ENCODE measurements at regions not wholly inside any gene's neighbourhood (a gene's known extent, or its start where the extent isn't known, plus 50 kb on each side); places are given as distances from the start of the nearest gene placed in this dataset.
"Not testable (repeated sequence)": the region's sequence is repeated elsewhere in the genome, so short reads cannot be mapped to it uniquely, and the experiment has no call there.

DNA sequence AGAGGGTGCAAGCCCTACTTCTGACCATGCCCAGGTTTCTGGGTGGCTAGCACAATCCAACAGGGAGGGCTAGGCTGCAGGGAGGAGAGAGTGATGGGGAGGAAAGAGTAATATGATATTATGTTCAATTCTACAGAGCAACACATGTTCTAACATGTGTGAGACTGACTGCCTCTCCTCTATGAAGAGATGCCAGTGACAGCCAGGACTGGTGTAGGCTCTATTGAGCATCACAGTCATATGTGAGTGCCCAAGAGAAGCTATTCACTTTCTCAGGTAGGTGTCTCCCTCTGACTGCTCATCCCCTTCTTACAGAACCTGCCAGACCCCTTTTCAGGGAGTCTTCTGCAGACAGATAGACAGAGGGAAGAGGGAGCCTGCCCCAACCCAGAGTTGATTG lies 446.1 kb downstream of the SIPA1L2 start:
- DNase-seq, result no peak

DNA sequence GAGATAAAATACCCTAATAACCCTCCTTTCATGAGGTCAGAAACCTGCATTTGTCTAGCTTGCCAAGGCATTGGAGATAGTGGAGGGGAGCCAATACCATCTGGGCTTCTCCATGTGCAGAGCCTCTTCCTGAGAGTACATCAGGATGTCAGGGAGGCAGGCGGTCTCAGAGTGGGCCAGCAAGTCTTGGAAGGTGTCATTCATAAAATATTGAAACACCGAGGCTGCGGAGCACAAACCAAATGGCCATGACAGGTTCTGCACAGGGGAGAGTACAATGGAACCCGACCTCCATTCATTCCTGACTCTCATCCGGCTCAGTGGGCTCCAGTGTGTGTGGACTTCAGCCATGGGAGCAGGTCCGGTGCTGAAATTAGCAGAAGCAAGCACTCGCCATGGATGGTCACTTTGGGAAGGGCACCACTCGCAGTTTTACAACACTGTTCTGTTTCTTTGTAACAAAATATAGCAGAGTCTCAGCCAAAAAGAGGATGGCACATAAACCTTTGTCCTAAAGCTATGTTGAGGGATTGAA lies 446.6 kb downstream of the SIPA1L2 start:
- DNase-seq, result no peak

DNA sequence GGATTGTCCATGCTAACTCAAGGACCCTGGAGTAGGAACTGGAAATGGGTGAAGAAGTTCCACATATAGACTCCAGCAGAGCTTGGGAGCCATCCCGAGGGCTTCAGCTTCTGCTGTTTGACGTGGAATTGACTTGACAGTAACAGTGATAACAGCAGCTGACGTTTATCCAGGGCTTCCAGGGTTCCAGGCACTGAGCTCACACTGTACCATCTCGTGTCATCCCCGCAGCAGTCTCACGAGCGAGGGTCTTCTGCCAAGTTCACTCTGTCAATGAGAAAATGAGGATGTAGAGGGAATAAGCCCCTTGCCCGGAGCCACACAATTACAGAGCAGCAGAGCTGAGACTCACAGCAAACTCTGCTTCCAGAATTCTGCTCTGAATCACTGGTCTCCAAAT lies 447.7 kb downstream of the SIPA1L2 start:
- DNase-seq, result no peak

DNA sequence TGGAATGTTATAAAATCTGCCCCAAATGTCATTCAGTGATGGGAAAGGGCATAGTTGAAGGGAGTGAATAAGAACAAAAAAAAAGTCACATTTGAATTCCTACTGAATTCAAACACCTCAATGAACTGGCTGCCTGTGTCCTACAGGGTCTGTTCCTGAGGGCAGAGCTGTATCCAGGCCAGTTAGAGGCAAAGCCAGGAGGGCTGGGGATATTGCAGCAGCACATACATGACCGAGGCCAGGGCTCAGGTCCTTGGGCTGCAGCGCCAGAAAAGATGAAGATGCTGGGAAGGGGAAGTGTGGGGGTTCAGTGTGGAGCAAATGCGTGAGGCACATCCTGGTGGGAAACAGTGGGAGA lies 449.2 kb downstream of the SIPA1L2 start:
- no peak for DNase-seq

DNA sequence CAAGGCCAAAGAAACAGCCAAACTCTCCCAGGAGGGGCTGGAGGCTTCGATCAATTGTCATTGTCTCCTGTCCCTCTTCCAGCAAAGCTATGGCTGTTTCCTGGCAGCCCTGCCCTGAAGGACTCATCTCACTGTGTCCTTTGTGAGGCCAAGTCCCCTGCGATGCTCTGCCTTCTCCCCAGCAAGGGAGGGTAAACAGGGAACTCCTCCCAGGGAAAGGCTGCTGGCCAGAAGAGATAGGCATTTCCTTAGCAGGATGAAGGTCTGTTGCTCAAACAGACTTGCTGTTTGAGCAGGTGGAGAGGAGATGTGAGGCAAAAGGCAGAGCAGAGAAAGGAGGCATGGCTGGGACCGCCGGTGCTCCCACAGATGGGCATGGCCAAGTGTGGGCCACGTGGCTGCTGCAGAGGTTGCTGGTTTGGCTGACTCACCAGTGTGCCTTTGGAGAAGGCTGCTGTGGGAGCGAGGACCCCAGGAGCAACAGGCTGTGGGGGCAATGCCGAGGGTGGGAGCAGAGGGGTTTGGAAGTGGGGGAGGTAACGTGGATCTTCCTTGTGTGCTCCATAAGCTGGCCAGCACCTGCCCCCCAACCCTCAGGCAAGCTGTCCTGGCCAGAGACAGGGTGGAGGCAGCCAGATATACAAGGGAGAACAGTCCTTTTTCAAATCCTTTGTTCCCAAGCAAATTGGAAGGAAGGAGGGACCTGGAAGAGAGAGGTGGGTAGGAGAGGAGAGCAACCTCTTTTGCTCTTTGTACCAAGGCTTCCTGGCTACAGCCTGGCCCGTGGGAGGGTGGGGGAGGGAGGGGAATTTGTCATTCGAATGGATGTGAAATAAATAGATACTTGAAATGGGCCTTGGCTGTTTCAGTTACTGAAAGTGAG lies 449.8 kb downstream of the SIPA1L2 start:
- DNase-seq, result no peak

DNA sequence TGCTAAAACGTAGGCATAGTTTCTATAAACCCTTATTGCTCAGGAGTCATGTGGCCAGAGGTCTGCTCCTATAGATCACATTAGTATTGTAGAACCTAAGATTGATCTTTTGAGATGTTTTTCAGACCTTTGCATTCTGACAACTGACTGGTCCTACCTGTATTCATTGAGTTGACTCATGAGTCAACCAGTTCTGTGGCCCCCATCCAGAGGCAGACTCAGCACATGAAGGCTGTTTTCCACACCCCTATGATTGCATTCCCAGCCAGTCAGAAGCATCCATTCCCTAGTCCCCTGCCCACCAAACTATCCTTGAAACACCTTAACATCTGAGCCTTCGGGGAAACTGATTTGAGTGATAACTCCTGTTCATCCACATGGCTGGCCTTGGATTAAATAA lies 451.7 kb downstream of the SIPA1L2 start:
- no peak for DNase-seq

DNA sequence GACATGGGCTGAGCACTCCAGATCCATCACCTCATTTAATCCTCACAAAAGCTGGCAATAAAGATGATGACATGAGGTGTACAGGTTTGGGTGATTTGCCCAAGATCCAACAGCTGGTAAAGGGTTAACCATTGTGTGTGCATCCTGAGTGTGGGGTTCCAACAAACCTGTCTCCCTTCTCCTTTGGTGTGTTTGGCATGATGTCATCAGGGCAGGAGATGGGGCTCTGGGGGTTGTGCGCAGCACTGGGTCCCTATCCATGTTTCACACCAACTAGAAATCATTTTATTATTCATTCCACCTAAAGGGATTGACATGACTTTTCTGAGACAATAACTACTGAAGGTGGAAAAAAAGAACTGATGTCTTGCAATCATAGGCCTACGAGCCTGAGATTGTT lies 452.5 kb downstream of the SIPA1L2 start:
- DNase-seq, result no peak

DNA sequence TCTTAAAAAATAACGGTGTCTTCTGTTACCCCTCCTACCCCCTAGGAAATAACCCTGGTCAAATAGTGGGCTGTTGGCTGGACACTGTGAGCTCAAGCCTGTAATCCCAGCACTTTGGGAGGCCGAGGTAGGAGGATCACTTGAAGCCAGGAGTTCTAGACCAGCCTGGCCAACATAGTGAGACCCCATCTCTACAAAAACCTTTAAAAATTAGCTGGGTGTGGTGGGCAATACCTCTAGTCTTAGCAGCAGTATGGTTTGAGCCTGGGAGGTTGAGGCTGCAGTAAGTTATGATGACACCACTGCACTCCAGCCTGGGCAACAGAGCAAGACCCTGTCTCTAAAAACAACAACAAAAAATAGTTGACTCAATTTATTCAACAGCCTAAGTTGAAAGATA lies 453.7 kb downstream of the SIPA1L2 start:
- DNase-seq, result no peak

DNA sequence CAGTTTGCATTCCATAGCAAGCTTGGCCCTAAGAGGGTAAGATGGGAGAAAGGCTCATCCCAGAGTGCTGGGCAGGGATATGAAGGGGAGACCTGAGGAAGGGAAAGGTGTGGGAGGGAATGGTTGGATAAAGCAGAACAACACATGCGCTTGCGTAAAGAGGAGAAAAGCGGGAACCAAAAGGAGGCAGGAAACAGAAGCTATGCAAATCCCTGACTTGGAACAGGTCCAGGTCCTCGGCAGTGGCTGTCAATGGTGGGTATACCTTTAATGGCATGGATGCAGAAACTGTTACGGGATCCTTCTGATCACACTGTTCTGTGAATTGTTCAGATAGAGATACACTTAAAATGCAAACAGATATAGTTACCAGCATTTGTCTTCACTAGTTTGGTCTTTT lies 455.6 kb downstream of the SIPA1L2 start:
- no peak for DNase-seq

DNA sequence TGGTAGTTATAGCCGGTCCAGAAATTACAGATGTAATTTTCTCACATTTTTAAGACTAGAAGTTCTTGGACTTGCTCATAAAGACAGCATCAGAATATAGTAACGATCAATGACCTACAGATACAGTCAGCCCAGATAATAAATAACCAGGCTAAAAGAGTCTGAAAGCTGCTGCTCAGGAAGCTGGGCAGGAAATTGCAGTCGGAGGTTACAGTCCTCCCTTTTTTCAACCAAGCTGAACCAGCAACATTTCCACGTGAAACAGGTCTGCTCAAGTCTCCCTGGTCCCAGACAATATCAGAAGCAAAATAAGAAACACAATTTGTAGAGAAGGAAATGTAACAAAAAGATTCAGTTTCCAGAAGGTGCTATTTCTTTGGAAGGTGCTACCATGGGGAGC lies 457.4 kb downstream of the SIPA1L2 start:
- DNase-seq, result no peak

DNA sequence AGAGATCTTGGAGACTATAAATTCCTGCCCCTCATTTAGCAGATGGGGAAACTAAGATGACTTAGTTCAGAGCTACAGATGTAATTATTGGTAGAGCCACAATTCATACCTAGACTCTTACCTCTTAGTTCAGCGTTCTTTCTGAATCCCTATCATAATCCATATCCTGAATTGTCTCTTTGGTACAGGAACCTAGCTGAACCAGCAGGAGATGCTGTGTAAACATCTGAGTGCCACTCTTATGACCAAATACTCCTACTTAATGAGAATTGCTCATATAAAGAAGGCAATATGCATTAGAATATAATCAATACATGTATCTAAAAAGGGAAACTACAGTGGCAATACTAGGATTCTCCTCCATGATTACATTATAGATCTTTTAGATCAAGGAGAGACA lies 459.0 kb downstream of the SIPA1L2 start:
- DNase-seq, result no peak

DNA sequence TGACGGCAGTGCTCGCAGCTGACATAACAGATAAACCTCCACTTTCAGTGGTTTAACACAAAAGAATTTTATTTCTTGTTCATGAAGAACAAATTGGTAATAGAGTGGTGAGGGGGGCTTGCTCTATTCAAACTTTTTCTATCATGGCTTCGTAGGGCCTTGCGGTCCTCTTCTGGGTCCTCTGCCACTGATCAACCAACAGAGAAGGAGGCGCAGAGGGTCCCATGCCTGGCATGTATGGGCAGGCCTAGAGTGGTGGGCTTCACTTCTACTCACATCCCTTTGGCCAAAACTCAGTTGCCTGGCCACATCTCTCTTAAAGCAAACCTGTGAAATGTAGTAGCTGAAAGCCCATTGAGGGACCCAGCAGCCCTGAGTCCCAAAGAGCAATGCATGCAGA lies 460.5 kb downstream of the SIPA1L2 start:
- DNase-seq, result no peak

DNA sequence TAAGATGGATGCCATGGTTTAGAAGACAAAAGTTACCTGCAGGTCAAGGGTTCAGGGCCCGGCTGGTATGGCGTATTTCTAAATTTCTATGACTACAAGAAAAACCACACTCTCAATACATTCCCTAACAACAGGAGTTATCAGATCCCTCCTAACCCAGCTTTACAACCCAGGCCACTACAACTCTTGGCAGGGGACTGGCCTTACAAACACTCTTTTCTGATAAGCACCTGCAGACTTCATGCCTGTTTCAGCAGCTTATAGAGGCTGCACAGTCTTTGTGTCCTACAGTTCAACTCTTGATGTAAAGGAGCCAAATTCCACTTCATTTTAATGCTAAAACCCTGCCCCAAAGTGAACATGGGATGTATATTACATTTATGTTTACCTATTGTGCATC lies 461.4 kb downstream of the SIPA1L2 start:
- no peak for DNase-seq

DNA sequence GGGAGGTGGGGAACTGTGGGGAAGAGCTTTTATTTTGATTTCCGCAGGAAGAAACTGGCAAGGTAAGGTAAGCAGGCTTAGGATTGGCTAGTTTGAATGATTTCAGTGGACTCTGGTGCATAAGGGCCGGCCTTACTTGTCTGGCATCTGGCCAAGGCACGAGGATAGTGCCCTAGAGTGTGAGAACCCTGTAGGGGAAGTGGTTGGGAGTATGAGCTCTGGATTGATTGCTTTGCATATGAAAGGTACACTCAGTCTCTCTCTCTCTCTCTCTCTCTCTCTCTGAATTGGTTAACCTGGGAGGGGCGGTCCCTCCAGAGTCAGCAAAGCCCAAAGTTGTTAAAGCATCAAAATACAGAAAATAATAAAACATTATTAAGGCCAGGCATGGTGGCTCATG lies 463.0 kb downstream of the SIPA1L2 start:
- no peak for DNase-seq

DNA sequence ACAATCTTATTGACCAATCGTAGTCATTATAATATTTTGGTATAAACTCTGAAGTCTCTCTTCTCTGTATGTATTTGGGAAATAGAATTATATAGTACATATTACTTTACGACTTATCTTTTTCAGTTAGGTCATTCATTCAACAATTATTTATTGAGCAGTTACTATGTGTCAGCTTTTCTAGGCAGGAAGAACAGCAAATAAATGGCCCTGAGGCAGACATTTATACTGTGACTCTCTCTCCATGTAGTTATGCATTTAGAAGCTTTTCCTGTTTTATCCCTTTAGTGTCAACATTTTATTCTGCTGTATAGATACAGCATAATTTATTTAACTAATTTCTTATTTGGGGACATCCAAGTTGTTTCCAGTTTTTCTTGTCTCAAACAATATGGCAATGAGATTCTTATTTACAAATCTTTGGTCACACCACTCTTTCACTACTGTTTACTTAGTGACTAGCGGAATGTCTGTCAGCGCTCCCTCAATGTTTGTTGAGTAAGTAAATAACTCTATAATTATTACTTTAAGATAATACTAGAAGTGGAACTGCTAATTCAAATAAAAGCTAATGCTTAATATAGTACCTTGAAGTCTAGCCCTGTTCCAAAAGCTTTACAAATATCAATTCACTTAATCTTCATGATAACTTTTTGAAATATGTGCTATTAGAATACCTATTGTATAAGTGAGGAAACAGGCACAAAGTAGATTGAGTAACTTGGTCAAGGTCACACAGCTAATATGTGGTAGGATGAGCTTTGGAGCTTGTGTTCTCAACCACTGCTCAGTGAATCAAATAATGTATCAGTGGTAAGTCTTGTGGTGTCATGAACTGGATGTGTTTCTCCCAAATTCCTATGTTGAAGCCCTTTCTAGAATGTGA lies 465.6 kb downstream of the SIPA1L2 start:
- DNase-seq, result no peak

DNA sequence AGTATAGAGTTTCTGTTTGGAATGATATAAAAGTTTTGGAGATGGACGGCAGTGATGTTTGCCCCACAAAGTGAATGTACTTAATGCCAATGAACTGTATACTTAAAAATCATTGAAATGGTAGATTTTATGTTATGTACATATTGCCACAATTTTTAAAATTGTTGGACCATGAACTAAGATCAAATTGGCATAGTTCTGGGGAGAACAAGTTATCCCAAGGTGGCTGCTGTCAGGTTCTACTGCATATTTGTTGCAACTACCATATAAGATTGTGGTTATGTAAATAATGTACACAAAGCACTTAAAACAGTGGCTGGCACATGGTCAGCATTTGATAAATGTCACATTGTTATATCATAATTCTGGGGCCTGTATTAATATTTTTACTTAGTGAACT lies 466.4 kb downstream of the SIPA1L2 start:
- no peak for DNase-seq

DNA sequence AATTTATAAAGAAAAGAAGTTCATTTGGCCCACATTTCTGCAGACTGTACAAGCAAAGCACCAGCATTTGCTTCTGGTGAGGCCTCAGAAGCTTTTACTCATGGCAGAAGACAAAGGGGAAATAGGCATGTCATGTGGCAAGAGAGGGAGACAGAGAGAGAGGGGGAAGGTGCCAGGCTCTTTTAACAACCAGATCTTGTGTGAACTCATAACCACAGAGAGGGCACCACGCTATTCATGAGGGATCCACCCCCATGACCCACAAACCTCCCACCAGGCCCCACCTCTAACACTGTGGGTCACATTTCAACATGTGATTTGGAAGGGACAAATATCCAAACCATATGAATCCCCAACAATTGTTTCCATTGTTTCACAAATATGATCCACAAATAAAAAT lies 467.9 kb downstream of the SIPA1L2 start:
- no peak for DNase-seq

DNA sequence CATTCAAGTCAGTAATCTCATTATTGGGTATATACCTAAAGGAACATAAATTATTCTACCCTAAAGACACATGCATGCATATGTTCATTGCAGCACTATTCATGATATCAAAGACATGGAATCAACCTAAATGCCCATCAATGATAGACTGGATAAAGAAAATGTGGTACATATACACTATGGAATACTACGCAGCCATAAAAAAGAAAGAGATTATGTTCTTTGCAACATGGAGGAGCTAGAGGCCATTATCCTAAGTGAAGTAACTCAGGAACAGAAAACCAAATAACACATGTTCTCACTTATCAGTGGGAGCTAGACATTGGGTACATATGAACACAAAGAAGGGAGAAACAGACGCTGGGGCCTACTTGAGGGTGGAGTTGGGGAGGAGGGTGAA lies 471.4 kb downstream of the SIPA1L2 start:
- not testable (repeated sequence) for DNase-seq

DNA sequence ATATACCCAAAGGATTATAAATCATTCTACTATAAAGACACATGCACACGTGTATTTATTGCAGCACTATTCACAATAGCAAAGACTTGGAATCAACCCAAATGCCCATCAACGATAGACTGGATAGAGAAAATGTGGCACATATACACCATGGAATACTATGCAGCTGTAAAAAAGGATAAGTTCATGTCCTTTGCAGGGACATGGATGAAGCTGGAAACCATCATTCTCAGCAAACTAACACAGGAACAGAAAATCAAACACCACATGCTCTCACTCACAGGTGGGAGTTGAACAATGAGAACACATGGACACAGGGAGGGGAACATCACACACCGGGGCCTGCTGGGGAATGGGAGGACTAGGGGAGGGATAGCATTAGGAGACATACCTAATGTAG lies 473.9 kb downstream of the SIPA1L2 start:
- DNase-seq, result not testable (repeated sequence)

DNA sequence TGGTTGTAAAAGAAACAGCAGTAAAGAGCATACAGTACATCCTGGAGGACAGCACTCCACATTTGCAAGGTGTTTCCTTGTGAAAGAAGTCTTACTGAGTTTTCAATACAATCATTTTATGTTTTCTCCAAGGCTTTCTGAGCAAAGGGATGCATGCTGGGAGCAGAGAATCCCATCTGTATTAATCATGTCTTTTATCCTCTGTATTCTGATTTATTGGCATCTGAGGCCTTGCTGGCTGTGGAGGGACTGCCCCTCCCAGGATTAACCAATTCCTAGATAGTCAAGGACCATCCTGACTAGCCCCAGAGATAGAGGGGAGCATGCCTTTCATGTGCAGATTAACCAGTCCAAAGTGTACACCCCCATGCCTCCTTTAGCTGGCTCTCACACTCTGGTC lies 476.3 kb downstream of the SIPA1L2 start:
- no peak for DNase-seq

DNA sequence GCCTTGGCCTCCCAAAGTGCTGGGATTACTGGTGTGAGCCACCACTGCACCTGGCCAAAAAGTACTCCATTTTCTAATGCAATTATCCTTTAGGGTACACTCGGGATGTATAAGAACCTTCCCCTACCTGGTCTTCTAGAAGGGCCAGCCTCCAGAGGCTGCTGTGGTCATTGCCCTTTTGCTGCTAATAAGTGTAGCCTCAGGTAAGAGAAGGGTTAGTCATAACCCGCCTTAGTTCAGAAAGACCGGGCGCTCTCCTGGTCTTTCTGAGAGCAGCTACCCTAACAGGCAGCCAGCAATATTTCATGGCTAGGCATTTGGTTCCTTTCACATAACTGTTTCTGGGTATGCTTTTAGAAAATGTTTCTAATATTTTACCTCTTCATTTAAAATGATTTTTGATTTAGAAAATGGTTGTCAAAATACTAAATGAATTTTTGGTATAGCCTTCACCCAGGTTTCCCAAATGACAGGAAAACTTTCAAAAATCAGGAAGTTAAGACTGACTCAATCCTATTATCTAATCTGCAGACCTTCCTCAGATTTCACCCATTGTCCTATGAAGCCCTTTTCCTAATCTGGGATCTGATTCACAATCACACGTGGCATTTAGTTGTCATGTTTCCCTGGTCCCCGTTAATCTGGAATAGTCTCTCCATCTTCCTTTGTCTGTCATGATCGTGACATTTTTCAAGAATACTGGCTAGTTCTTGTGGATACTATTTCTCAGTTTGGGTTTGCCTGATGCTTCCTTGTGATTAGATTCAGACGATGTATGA lies 479.0 kb downstream of the SIPA1L2 start:
- DNase-seq, result no peak

DNA sequence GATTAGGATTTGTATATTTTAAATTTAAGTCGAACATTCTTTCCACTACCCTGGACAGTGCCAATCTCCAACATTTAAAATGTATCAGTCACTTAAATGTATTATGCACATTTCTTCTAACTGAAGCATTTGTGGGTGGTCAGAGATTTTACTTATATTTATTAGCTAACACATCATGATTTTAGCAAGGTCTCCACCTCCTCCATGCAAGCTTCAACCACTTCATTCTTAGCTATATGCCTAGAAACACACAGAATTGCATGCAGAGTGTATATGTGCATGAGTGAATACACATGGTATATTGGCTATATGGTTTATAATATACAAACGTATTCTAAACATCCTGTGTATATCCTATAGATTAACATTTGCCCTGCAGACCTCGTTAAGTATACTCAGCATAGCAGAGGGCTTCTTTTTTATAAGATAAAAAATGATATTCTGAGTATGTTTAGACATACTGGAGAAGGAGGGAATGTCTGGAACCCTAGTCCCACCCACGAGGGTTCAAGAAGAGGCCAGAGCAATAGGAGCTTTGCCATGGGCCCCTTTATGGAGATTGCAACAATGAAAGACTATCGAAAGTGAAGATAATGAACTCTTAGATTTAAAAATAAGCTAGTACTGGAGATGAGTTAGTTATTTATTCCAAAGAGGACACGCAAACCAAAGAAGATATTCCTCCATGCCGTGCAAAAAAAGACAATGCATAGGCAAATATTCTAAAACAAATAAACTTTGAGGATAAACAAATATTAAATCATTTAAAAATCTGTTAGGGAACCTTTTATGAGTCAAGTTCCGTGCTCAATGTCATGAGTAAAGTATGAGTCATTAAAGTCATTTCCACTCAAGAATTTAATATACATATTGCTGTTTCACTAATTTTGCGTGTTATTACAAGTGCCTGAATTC lies 480.4 kb downstream of the SIPA1L2 start:
- no peak for DNase-seq

All from NCI-H226 (cell line).